Urothelium cell line (cell line): ENCODE measurements at regions not wholly inside any gene's neighbourhood (a gene's known extent, or its start where the extent isn't known, plus 50 kb on each side); places are given as distances from the start of the nearest gene placed in this dataset.

Experiments
- DNase-seq: peaks from one replicate; pipeline ENCODE4 v3.0.0; 2011; ENCODE audit warnings: low spot score, mixed read lengths
- FAIRE-seq: peaks from 2 replicates; lab custom pipeline; 2011; peaks lifted over from hg19 to GRCh38; lab: Jason Lieb, UNC

DNA sequence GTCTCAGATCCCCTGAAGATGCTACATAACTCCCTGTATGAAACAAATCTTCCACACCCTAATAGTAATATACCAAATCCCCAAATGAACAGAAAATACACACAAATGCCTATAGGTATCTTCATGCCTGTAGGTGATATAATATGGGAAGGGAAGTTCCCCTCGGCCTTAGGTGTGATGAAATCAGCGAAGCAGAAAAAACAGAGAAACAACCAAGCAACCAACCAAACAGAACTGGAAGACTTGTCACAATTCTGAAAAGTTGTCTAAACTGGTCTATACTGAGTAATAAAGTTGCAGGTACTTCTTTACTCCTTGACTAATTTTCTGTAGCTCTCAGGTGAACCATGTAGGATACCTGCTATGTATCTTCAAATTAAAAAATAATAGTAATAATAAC lies 82.2 kb upstream of the SATB1 start:
- no peak for FAIRE-seq

DNA sequence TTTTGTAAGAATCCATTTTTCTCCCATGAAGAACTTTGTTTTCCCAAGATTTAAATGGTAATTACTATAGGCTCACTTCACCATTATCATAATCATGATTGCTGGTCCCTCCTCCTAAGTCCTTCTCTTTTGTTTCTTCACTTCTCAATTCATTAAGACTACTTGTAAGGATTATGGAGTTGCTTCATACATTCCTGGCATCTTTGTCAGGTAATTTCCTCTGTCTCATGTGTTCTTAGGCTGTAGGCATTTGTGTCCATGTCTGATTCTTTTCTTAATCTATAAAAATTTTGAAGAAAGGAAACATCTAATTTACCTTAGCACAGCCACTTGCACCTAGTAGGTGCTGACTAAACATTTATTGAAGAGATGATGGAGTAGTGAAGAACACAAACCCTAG lies 79.9 kb upstream of the SATB1 start:
- DNase-seq: no peak
- no peak for FAIRE-seq

More for the DNA sequence above, 82.2 kb upstream of the SATB1 start:
- no peak for DNase-seq

DNA sequence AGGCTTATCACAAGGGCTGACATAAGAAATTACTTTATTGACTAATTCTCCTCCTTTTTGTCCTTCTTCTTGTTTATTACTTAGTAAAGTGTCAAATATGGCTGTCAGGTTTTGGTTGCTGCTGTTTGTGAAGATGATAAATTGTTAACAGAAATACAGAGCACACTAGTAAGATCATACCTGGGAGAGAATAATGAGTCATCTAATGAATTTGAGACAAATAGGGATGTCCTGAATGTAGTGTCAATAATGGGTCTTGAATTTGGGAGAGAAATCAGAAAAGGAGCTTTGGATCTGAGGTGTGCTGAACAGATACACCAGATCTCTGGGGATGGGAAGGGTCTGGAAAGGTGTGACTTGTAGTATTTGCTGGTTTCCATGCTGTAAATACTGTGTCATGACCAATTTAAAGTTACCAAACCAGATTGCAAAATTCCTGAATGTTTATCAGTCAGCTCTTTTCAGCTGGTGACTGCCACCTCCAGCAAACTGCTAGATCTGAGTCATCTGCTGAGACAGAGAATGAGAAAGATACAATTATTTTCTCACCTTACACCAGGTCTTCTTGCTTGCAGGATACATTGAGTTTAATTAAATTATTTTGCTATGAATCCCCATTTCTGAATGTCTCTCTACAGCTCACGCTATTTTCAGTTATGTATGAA lies 76.7 kb upstream of the SATB1 start:
- DNase-seq (no peak), FAIRE-seq (no peak)

DNA sequence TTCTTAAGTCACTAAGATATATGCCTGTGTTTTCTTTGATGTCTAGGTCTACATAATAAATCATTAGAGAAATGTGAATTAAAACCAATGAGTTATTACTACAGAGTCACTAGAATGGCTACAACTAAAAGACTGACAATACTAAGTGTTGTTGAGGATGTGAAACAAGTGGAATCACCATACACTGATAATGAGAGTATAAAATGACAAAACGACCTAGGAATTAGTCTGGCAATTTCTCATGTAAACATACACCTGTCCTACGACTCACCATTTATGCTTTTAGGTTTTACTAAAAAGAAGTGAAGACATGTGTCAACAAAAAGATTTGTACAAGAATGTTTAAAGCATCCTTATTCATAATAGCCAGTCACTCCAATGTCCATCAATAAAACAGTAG lies 75.2 kb upstream of the SATB1 start:
- no peak for DNase-seq
- no peak for FAIRE-seq

DNA sequence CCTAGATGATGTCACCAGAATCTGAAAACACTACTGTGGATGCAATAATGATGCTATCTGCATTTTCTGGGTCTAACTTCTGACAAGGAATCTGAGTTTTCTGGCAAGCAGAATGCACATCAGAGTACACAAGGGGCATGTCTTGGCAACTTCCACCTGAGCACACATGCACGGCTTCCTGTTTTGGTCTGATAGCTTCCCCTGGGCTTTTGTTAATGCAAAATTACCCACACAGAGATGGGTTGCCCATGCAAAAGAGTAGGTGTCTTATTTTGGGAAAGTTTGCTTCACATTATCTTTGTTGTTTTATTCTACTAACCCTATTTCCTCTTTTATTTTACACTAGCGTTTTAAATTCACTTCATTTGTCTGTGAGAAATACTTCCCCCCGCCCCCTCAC lies 74.2 kb upstream of the SATB1 start:
- DNase-seq (no peak), FAIRE-seq (no peak)

DNA sequence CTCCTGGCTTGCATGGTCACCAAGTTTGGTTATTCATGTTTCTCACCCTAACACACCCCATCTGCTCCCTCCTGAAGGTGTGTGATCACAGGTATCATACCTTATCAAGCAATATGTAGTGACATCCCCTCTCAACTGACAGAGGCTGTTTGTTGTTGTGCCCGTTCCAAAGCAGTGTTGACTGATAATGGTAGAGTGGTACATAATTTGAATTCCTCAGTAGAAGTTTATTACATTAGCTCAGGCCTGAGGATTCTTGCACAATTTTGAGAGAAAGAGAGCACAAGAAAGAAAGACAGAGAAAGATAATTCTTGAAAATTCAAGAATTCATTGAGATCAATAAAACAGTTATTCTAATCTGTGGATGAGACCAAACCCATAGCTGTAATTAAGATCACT lies 69.1 kb upstream of the SATB1 start:
- FAIRE-seq: no peak

DNA sequence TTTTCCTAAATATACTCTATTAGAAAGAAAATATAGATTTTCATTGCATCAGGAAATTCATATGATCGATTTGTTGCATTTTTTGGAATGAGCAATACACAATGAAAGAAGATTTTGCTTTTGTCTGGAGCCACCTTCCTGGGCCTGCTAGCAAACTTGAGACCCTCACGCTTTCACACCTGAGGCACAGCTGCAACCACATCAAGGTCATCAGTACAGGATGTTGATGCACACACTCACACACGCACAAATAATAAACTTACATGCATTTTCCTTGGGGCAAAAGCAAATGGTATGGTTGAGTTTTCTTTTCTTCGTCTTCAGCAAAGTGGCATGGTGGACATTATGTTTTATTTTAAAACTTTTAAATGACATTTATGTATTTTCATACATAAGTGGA lies 64.8 kb upstream of the SATB1 start:
- no peak for FAIRE-seq

More for the DNA sequence above, 69.1 kb upstream of the SATB1 start:
- DNase-seq: no peak

DNA sequence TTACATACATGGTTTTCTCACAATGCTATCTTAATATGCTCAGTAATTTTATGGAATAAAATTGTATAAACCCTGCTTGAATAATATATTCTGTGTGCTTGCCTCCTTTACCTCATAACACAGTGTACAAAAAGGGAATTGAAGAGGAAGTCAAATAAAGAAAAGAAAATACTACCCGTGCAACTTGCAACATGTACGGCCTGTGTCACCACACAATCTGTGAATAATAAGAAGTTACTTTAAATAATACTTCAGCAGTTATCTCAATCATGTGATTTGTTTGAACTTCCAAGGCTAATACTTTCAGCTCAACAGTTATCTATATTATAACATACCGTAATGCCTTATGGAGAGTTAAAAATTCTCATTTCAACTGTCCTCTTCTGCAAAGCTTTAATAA lies 58.1 kb upstream of the SATB1 start:
- FAIRE-seq: no peak
- DNase-seq: no peak

More for the DNA sequence above, 64.8 kb upstream of the SATB1 start:
- no peak for DNase-seq

DNA sequence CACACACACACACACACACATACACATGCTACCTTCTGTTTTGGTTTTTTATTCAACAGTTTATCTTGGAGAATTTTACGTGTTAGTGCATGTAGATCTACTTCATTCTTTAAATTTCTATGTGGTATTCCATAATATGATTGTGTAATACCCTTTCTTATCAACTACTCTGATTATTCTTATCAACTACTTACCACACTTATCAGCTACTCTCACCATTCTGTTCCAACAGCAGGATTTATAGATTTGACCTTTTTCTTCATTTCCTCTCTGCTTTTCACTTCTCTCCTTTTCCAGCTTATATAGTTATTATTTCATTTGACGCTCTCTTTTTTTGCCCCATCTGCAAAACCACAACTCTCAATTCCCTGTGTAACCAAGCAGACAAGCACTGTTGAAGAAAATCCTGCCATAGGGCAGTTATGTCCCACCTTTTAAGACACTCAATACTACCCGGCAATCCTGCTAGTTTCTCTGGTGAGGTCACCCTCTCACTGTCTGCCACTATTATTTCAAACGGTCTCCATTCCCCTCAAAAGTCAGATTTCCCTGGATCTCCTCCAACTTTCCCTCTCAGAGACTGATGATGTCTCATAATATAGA lies 56.9 kb upstream of the SATB1 start:
- no peak for DNase-seq
- no peak for FAIRE-seq

DNA sequence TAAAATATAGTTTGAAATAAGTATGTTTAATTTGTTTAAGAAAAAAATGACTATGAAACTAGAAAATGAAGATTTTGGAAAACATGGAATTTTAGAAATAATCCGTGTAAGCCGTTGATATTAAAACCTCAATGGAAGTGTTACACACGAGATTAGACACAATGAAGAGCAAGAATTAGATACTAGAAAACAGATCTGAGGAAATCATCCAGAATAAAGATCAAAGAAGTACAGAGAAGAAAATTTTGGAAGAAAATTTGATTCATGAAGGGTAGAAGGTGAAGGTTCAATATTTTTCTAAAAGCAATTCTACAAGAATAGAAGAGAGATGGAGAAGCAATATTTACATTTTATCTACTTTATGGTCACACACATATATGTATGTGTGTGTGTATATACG lies 52.5 kb upstream of the SATB1 start:
- FAIRE-seq: no peak

More for the DNA sequence above, 52.5 kb upstream of the SATB1 start:
- DNase-seq: no peak
